ENCODE measurements at regions not wholly inside any gene's neighbourhood (a gene's known extent, or its start where the extent isn't known, plus 50 kb on each side); places are given as distances from the start of the nearest gene placed in this dataset.
"Not testable (repeated sequence)": the region's sequence is repeated elsewhere in the genome, so short reads cannot be mapped to it uniquely, and the experiment has no call there.

- no peak for DNase-seq (ENCODE audit: low spot score)
These were observed 756.5 kb downstream of the C4orf33 start for GRCh38 chr4:129852434-129852833.

GRCh38 chr4:129853685-129854467 lies 757.9 kb downstream of the C4orf33 start:
- not testable (repeated sequence) for DNase-seq (ENCODE audit: low spot score)

- no peak for DNase-seq (ENCODE audit: low spot score)
These were observed 766.5 kb downstream of the C4orf33 start for GRCh38 chr4:129862461-129862860.

GRCh38 chr4:129863206-129863605 lies 767.3 kb downstream of the C4orf33 start:
- no peak for DNase-seq (ENCODE audit: low spot score)

GRCh38 chr4:129883996-129884395 lies 788.0 kb downstream of the C4orf33 start:
- DNase-seq (ENCODE audit: low spot score): no peak

GRCh38 chr4:129897111-129897510 lies 801.2 kb downstream of the C4orf33 start:
- no peak for DNase-seq (ENCODE audit: low spot score)

GRCh38 chr4:129899849-129900248 lies 803.9 kb downstream of the C4orf33 start:
- no peak for DNase-seq (ENCODE audit: low spot score)

GRCh38 chr4:129900430-129900953 lies 804.5 kb downstream of the C4orf33 start:
- no peak for DNase-seq (ENCODE audit: low spot score)

GRCh38 chr4:129901205-129901604 lies 805.3 kb downstream of the C4orf33 start:
- no peak for DNase-seq (ENCODE audit: low spot score)

GRCh38 chr4:129903861-129904260 lies 807.9 kb downstream of the C4orf33 start:
- no peak for DNase-seq (ENCODE audit: low spot score)

- no peak for DNase-seq (ENCODE audit: low spot score)
These were observed 809.3 kb downstream of the C4orf33 start for GRCh38 chr4:129905256-129905655.

- no peak for DNase-seq (ENCODE audit: low spot score)
These were observed 812.2 kb downstream of the C4orf33 start for GRCh38 chr4:129908117-129908516.

GRCh38 chr4:129916991-129917390 lies 821.0 kb downstream of the C4orf33 start:
- DNase-seq (ENCODE audit: low spot score): no peak

- no peak for DNase-seq (ENCODE audit: low spot score)
These were observed 821.7 kb downstream of the C4orf33 start for GRCh38 chr4:129917651-129918050.

GRCh38 chr4:129926936-129927335 lies 831.0 kb downstream of the C4orf33 start:
- no peak for DNase-seq (ENCODE audit: low spot score)

GRCh38 chr4:129929052-129929451 lies 833.1 kb downstream of the C4orf33 start:
- DNase-seq (ENCODE audit: low spot score): no peak

GRCh38 chr4:129929984-129930383 lies 834.0 kb downstream of the C4orf33 start:
- no peak for DNase-seq (ENCODE audit: low spot score)

- no peak for DNase-seq (ENCODE audit: low spot score)
These were observed 854.3 kb downstream of the C4orf33 start for GRCh38 chr4:129950217-129950616.

GRCh38 chr4:129966175-129966574 lies 870.2 kb downstream of the C4orf33 start:
- no peak for DNase-seq (ENCODE audit: low spot score)

GRCh38 chr4:129968366-129968765 lies 872.4 kb downstream of the C4orf33 start:
- DNase-seq (ENCODE audit: low spot score): no peak

GRCh38 chr4:129968778-129969177 lies 872.8 kb downstream of the C4orf33 start:
- DNase-seq (ENCODE audit: low spot score): no peak

GRCh38 chr4:129970801-129971200 lies 874.8 kb downstream of the C4orf33 start:
- no peak for DNase-seq (ENCODE audit: low spot score)

GRCh38 chr4:129971419-129971818 lies 875.5 kb downstream of the C4orf33 start:
- no peak for DNase-seq (ENCODE audit: low spot score)

Data from mesenteric fat pad (tissue), 1 donor.